ENCODE measurements at regions not wholly inside any gene's neighbourhood (a gene's known extent, or its start where the extent isn't known, plus 50 kb on each side); places are given as distances from the start of the nearest gene placed in this dataset.

DNA sequence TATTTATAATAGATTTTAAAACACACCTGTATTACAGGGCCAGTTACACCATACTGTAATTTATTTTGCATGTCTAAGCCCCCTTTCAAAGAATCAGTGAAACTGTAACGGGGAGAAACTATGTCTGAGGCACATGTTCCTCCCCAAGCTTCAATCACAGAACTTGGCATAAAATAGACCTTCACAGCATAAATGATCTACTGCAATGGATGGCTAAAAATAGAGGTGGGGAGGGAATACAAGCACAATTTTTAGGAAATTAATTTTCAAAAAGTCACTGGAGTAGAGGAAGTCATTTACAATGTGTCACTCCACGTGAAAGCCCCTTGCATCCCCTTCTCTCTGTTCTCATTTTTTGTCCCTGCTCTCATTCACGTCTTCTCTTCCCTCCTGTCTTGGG is 385.2 kb downstream of the TNS3 start:
- H3K27ac ChIP-seq (ENCODE audit: low read depth in 1 of 2, low read length in 2 of 2): no peak overlapping the region
- no peak overlapping the region for H3K27ac Mint-ChIP-seq
- H3K4me1 Mint-ChIP-seq (ENCODE audit: low read depth): no peaks in the 10 kb centered on the region
- TF ChIP-seq, protein P1, sequence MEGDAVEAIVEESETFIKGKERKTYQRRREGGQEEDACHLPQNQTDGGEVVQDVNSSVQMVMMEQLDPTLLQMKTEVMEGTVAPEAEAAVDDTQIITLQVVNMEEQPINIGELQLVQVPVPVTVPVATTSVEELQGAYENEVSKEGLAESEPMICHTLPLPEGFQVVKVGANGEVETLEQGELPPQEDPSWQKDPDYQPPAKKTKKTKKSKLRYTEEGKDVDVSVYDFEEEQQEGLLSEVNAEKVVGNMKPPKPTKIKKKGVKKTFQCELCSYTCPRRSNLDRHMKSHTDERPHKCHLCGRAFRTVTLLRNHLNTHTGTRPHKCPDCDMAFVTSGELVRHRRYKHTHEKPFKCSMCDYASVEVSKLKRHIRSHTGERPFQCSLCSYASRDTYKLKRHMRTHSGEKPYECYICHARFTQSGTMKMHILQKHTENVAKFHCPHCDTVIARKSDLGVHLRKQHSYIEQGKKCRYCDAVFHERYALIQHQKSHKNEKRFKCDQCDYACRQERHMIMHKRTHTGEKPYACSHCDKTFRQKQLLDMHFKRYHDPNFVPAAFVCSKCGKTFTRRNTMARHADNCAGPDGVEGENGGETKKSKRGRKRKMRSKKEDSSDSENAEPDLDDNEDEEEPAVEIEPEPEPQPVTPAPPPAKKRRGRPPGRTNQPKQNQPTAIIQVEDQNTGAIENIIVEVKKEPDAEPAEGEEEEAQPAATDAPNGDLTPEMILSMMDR (IDR thresholded peaks at IDR 0.05): no peak
- H3K27me3 ChIP-seq (ENCODE audit: control insufficient read depth in 1 of 2, insufficient read depth in 2 of 2, low read length in 2 of 2): no peaks in the 10 kb centered on the region
- H3K9me3 Mint-ChIP-seq: no peaks in the 10 kb centered on the region
- H3K4me3 ChIP-seq (ENCODE audit: low read length): no peak overlapping the region
- no peak for ATAC-seq (ENCODE audit: poor library complexity)
- H3K4me1 ChIP-seq (ENCODE audit: insufficient read depth, low read length): no peaks in the 10 kb centered on the region
- ChIA-PET POLR2A (no interaction called here), CTCF (no interaction called here)
- no peak overlapping the region for H3K4me3 Mint-ChIP-seq
- no peaks in the 10 kb centered on the region for H3K36me3 Mint-ChIP-seq (ENCODE audit: low read depth)
- intact Hi-C loops (cut with DNase I, micrococcal nuclease): no loop called here
- H3K27me3 Mint-ChIP-seq: no peaks in the 10 kb centered on the region
- no peak for DNase-seq
- H3K9me3 ChIP-seq (ENCODE audit: control insufficient read depth in 1 of 2, insufficient read depth in 1 of 2, low read length in 2 of 2): peaks cover 0 to 9% of the 10 kb centered on the region in 2 experiments
- H3K36me3 ChIP-seq (ENCODE audit: insufficient read depth, low read length): no peaks in the 10 kb centered on the region

DNA sequence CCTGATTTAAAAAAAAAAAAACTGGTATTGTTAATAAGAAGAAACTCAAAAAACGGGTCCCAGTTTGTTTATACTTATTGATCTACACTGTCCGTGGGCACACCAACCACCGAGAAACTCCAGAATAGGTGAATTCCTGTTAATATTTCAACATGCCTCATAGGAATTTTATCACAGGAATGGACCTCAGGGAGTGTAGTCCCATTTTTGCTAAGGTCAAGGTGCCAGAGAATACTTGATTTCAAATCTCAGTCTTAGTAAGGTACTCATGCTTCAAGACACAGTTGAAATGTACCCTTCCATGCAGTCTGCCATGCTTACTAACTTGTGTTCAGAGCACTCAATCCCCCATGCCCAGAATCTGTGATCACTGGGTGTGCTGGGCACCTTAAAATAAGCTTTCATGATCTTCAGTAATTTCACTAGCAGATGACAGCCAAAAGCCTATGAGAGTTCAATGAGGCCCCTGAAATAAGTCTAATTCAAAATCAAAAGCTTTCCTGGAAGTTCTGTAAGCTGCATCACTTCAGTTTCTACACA is 385.7 kb downstream of the TNS3 start:
- ATAC-seq (ENCODE audit: poor library complexity): no peak
- Mint-ChIP-seq H3K27ac (no peak overlapping the region), H3K9me3 (no peaks in the 10 kb centered on the region), H3K4me3 (no peak overlapping the region), H3K36me3 (ENCODE audit: low read depth) (no peaks in the 10 kb centered on the region), H3K4me1 (ENCODE audit: low read depth) (no peaks in the 10 kb centered on the region), H3K27me3 (no peaks in the 10 kb centered on the region)
- no peaks in the 10 kb centered on the region for H3K36me3 ChIP-seq (ENCODE audit: insufficient read depth, low read length)
- ChIA-PET CTCF (no interaction called here), POLR2A (no interaction called here)
- DNase-seq: no peak
- H3K4me1 ChIP-seq (ENCODE audit: insufficient read depth, low read length): no peaks in the 10 kb centered on the region
- intact Hi-C loops (cut with DNase I, micrococcal nuclease): no loop called here
- TF ChIP-seq, protein P1 (IDR thresholded peaks at IDR 0.05): no peak
- peaks cover 0 to 10% of the 10 kb centered on the region in 2 experiments for H3K9me3 ChIP-seq (ENCODE audit: control insufficient read depth in 1 of 2, insufficient read depth in 1 of 2, low read length in 2 of 2)
- H3K27ac ChIP-seq (ENCODE audit: low read depth in 1 of 2, low read length in 2 of 2): no peak overlapping the region
- H3K4me3 ChIP-seq (ENCODE audit: low read length): no peak overlapping the region
- no peaks in the 10 kb centered on the region for H3K27me3 ChIP-seq (ENCODE audit: control insufficient read depth in 1 of 2, insufficient read depth in 2 of 2, low read length in 2 of 2)

DNA sequence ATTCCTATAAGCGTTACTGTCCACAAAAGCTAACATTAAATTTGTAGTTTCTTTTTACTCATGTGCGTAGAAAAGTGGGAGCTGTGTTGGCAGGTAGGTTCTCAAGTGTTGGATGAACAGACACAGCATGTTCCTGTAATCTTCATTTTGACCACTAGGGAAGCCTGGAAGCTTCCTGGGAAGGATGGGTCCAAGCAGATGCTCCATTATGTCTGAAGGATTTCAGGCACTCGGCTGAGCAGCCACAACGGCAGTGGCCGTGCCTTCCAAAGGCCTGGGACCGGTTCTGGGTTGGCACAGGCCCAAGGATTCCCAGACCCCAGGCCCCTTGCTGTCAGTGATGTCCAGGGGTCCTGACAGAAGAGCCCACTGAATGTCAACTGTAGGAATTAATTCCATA is 386.3 kb downstream of the TNS3 start:
- Histone ChIP-seq H3K27me3 (ENCODE audit: control insufficient read depth in 1 of 2, insufficient read depth in 2 of 2, low read length in 2 of 2) (no peaks in the 10 kb centered on the region), H3K4me3 (ENCODE audit: low read length) (no peak overlapping the region), H3K9me3 (ENCODE audit: control insufficient read depth in 1 of 2, insufficient read depth in 1 of 2, low read length in 2 of 2) (peaks cover 0 to 10% of the 10 kb centered on the region in 2 experiments), H3K4me1 (ENCODE audit: insufficient read depth, low read length) (no peaks in the 10 kb centered on the region), H3K36me3 (ENCODE audit: insufficient read depth, low read length) (no peaks in the 10 kb centered on the region), H3K27ac (ENCODE audit: low read depth in 1 of 2, low read length in 2 of 2) (no peak overlapping the region)
- POLR2A ChIA-PET: no interaction called here
- H3K9me3 Mint-ChIP-seq: no peaks in the 10 kb centered on the region
- H3K27ac Mint-ChIP-seq: no peak overlapping the region
- no peaks in the 10 kb centered on the region for H3K27me3 Mint-ChIP-seq
- H3K4me1 Mint-ChIP-seq (ENCODE audit: low read depth): no peaks in the 10 kb centered on the region
- H3K36me3 Mint-ChIP-seq (ENCODE audit: low read depth): no peaks in the 10 kb centered on the region
- DNase-seq (no peak), ATAC-seq (ENCODE audit: poor library complexity) (no peak)
- TF ChIP-seq, protein P1 (IDR thresholded peaks at IDR 0.05): no peak
- CTCF ChIA-PET: no interaction called here
- H3K4me3 Mint-ChIP-seq: no peak overlapping the region
- intact Hi-C loops (cut with DNase I, micrococcal nuclease): no loop called here

Measured in CD4-positive, alpha-beta T cell (primary cell).